GM19238 (cell line): ENCODE measurements at regions not wholly inside any gene's neighbourhood (a gene's known extent, or its start where the extent isn't known, plus 50 kb on each side); places are given as distances from the start of the nearest gene placed in this dataset.

Experiments used
- DNase-seq: peaks from one replicate; pipeline ENCODE4 v3.0.0; 2011; ENCODE audit warnings: low spot score; ENCODE audit not compliant: insufficient read length

DNA sequence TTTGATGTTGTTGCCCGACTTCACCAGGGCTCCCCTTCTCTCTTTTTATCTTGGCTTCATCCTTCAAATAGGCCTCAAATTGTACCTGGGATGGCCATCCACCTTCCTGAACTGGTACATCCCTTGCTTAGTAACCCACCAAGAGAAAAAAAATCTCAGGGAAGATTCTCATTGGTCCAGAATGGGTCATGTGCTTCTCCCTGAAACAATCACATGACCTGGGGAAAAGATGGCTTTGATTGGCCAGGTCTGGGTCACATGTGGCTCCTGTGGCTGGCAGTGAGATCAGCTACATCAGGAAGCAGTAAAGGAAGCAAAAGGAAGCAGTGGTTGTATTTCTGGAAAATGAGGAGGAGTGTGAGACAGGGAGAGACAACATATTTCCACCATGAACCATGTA is 540.2 kb downstream of the MIAT start:
- DNase-seq: no peak

DNA sequence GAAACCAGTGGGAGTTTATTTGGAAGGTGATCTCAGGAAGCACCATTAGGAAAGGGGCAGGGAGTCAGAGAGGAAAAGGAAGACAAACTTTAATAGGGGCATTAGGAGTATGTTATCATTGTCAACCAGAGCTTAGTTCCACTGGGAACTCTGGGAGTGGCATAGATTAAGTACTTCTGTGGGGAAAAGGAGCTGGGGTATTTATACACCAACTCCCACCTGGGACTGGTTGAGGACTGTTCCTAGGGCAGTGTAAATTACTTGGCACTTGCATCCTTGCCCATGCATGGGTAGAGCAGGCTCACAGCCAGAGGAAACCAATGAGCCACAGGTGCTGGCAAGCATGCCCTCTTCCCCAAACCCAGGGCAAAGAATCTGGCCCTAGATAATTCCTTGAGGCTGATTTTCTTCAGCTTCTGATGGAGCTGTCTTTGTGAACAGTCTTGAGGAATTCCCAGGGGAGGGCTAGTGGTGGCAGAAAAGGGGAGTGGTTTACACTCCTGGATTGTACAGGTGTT is 541.2 kb downstream of the MIAT start:
- no peak for DNase-seq

DNA sequence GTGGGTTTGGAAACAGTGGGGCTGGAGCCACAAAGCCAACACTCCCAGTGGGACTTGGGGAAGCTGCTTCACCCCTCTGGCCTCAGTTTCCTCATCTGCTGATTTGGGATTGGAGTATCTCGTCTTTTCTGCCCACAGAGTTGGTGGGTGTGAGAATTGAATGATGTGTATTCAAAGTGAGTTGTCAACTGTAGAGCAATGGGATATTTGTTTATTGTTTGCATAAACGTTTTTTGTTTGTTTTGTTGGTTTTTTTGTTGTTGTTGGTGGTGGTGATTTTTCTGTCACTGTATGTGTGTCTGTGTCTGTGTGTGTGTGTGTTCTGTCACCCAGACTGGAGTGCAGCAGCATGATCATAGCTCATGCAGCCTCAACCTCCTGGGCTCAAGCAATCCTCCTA is 542.0 kb downstream of the MIAT start:
- no peak for DNase-seq

DNA sequence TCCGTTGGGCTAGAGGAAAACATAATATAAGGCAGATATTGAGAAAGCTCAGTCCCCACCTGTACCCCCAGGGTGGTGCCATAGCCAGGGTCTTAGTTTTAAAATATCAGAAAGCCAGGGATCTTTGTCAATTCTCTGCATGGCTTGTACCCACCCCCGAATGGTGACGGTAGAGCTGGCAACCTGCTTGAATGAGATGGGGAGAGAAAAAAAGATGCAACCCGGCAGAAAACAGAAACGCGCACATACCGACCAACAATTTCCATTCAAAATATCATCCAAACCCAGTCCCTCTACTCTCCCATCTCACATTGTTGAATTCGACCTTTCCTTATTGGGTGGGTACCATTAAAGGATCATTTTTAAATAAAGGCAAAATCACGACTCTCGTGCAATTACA is 543.9 kb downstream of the MIAT start:
- DNase-seq: no peak

DNA sequence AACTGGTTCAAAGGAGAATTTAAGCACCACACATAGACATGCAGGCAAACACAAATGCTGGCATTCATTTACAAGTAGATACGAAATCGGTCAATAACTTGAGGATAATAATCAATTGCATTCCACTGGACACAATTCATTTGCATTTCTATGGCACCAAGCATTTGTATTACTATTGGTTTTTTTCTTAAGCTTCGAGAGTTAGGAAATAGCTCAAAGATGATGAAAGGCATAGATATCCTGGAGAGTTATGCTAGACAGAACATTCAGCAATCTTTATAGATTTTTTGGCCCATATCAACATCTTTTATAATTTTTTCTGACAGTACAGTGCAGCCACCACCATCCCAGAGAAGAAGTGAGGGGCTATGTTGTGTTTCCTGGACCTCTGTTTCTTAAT is 544.4 kb downstream of the MIAT start:
- no peak for DNase-seq

DNA sequence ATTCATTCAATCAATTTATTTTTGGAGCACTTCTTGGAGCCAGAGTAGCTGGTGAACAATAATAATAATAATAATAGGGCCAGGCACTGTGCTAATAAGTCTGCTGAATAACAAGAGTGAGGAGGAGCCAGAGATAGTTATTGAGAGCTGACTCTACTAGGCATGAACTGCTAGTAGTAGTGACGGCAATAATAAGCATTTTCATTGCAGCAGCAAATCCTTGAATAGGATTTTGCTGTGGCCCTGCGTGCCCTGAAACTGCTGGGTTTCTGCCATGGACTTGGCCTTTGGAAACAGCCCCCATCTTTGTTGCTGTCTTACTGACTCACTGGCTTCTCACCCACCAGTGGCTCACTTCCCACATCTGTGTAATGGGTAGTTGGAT is 545.9 kb downstream of the MIAT start:
- no peak for DNase-seq

DNA sequence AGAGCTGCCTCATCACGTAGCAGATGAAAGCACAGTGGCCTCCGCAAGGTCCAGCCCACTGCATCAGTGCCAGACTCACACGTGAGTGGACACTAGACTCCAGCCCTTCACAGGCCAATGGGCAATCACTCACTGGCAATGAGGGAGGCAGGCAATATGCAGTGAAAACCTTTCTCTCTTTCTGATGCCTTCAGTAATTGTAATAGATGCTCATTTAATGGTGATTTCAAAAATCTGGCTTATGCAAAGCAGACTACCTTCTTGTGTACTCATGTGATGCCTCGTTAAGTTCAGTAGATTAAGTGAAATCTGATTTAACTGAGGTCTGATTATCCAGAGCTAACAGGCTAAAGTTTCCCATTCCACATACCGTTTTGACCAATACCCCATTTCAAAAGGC is 546.9 kb downstream of the MIAT start:
- DNase-seq: no peak

DNA sequence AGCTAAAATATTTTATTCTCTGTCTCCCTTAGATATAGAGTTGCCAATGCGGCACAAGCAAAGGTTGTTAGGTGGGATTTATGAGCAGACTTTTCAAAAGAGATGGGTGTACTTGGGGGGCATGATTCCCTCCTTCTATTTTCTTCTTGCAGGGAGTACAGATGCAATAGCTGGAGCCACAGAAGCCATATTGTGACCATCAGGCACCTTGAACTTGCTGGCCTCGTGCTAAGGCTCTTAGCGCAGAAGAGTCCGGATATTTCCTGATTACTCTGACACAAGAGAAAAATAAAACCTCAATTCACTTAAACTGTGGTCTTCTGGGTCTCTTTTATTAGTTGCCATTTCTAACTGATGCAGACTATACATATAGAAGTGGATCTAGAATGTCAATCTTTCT is 547.4 kb downstream of the MIAT start:
- DNase-seq: no peak

DNA sequence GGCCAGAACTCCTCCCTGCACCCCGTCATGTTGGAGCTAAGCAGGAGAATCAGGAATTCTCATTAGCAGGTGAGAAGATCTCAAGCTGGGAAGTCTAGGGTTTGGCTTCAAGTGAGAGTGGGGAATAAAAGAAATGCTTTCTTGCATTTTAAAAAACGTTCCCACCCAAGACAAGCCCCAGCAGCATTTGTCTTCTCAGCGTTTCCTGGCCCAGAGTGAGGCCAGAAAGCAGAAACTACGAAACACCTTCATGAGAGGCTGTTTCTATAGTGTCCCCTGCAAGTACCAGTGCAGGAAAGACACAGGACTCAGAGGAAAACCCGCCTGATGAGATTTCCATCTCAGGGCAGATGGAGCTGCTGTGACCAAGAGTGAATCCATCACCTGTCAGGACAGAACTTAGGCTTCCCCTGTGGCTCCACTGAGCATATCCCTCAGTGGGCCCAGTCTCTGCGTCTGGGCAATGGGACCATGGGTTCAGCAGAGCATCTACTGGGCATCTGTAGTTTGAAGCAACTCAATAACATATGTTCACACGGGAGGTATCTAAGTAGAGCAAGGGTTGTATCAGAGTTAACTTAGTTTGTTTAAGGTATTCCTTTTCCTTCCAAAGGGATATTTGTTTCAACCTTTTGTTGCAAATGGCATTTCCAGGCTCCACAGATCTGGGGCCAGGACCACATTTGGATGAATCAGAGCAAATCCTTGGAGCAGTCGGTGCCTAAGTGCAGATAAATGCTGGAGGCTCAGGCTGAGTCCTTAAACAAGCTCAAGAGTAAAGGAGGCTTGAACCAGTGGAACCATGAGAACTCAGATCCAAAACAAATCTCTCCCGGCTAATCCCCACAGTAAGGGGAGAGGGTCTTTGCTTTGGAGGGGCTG is 548.3 kb downstream of the MIAT start:
- no peak for DNase-seq

DNA sequence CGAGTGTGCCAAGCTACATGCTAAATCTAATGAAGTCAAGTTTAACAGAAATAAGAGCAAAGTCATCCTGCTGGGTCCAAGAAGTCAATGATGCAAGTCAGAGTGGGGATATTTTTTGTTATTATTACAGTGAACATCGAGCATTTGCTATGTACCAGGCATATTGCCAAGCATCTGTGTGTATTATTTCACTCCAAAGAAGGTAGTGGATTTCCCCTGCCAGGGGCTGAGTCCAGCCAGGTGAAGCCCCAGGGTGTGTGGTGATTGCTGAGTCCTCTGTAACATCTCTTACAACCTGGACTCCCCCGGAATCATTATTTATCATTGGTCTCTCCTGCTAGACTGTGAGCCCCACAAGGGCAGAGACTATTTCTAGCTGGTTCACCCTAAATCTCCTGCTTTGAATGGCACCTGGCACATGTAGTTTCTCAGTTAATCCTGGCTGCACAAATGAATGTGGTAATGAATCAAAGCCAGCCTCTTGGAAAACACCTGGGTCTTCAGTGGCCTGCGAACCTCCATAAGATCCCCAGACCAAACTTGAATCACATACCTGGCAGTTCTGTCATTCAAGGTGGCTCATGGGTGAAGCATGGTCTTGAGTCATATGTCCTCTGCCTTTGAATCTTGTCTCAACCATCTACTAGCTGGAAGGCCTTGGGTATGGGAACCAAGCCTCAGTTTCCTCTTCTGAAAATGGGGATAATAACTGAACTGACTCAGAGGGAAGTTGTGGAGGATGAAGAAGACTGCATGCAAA is 549.2 kb downstream of the MIAT start:
- no peak for DNase-seq

DNA sequence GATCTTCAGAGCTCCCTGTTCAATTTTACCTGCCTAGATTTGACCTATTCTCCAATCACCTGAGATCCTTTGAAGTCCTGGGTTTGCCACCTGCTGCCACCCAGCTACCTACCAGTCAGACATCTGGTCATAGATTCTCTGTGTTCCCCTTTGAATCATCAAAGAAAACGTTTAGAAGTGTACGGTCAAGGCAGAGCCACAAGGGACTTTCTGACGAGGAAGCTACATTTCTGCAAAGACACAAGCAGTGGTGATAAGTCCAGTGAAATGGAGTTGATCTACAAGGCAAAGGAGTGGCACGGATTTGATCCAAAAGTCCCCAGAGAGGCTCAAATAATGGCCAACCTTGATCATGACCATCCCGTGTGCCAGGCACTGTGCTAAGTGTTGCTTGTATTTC is 549.9 kb downstream of the MIAT start:
- DNase-seq: no peak

DNA sequence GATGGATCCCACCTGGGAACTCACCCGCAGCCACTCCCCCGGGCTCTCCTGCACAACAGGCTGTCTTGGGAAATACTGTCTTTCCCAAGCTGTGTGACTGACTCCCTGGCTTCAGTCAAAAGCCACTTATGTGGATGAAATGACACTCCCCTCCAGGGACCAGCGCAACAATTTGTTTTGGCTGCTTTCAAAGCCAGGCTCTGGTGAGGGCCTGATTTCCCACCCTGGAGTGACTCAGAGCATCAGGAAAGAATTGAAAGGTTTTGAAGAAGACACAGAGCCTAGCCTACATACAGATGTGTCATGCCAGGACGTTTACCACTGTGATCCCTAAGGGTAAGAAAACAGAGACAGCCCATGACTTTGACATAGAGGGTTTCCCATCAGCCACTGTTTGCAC is 550.5 kb downstream of the MIAT start:
- no peak for DNase-seq

DNA sequence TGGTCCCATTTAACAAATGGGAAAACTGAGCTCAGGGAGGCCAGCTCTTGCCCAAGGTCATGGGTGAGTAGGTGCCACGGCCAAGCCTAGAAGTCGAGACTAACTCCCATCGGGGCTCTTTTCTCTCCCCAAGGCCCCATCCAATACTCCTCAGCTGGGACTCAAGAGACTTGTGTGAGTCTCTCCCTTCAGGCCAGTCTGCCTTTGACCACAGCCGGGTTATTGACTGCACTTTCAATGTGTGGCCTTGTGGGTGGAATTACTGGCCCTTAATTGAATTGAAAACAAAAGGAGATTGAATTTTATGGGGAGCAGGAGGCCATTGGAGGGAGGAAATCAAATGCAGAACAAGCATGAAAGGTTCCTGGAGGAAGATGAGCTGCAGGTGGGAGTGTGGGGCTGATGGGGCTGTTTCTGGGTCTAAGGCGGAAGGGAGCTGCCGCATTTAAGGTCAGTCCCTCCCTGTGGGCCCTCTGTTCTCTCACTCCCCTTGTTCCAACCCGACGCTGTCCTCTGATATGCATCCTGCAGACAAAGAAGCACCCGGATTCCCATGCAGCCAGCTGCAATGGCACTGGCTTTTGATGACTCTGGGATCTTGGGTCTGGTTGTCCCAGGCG is 552.8 kb downstream of the MIAT start:
- DNase-seq: no peak

DNA sequence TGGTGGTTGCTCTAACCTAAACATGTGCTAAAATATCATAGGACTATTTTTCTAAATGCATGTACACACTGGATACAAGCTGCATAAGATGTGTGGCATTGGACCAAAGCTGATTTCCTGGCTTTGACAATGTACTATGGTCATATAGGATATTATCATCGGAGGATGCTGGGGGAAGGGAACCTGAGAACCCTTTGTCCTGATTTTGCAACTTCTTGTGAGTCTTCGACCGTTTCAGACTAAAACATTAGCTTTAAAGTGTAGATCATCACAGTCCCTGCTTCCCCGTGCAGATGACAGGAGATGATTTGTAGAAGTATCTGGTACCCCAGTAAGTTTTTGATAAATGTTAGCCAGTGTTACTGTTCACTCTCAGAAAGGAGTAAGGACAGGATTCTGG is 554.7 kb downstream of the MIAT start:
- DNase-seq: no peak

DNA sequence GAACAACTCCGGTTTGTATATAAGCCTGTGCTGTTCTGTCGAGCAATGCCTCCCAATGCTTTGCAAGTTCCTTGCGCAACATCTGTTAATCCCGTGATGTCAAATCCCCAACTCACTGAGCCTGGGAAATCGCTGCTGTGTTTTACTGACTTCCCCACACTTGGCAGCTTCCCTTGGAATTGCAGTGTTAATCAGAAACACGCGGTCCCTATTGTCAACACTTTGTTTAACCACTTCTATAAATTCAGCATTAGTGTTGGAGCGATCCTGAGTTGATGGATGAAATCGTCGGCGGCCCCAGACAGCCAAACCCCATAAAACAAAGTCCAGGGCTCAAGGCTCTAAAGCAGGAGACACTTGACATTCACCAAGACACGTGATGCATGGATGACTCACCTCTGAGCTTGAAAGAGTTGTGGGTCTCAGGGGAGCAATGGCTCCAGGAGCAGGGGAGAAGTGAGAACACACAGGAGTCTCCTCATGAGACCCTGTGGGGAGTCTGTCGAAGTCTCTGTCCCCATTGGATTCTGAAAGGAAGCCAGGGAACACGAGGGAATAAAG is 555.3 kb downstream of the MIAT start:
- no peak for DNase-seq

DNA sequence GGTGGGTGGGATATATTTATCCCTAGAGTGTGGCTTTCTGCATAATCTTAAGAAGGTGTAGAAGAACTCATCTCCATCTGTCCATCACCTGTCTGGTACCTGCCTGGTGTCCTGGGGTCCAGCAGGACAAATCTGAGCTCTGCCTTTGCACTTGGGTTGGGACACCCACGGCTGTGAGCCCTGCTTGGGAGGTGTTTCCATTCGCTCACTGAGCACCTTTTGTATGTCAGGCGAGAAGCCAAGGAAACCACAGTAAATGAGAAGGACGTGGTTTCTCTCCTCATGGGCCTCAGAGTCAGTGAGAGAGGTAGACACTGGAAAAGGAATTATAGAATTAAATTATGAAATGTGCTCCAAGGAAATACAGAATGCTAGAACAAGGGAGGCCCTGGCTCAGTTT is 555.9 kb downstream of the MIAT start:
- no peak for DNase-seq

DNA sequence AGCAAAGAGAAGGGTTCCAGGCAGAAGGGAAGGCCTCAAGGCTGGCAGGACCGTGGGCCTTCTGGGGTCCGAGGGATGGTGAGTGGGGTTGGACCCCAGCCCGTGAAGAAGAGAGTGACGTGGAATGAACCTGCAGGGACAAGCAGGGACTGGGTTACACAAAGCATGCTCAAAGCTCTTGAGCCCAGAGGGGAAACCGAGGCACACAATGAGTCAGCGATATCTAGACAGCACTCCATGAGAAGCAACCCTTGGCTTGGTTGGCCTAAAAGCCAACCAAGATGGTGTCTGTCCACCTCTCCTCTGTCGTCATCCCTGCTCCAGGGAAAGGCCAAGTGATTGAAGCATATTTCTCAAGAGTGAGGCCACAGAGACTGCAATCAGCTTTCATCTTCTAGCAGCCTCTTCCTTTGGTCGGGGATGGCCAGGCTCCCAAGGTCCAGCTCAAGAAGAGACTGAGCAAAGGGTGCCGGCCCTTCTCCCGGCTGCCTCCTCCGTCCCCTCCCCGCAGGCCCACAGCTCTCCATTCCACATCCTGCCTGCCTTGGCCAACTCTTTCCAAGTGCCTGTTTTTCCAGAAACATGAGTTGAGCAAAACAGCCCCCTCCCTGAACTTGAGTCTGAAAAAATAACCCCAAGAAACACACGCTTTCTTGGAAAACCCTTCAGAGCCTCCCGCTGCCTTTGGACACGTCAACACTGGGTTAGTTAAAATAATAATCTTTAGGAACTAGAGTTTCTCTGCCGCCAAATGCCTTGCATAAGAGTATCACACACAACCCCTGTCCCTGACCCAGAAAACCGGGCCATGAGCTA is 556.6 kb downstream of the MIAT start:
- DNase-seq: no peak

DNA sequence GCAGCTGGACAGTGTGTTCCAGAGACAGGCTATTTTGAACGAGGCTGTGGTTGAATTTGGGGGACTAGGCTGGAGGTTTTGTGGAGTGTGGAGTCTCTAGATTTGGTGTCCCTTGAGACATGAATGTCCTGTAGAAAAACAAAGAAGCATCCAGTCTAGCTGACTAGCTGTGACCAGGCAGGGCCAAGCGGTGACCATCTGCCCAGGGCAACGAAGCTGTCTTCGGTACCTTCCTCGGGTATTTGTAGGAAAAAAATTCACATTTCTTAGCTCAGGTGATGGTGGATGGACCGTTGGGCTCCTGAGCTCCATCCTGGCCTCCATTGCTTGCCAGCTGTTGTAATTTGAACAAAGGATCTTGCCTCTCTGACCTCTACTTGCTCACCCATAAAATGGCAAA is 557.3 kb downstream of the MIAT start:
- DNase-seq: no peak

DNA sequence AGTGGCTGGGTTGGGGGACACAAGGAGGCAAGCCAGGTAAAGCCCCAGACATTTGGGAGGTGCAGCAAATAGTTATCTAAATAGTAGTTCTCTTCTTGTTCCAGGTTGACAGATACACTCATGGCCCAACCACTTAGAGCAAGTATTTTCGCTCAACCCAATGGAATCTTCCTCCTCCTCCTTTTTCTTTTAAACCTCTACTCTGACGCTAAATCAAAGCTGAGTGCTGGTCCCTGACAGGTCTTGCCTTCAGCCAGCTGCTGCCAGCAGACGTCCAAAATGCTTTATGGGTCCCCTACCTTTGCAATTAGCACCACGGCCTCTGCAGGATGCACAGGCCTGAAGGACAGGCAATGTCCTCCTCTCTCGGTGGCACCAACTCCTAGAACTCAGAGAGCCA is 558.5 kb downstream of the MIAT start:
- DNase-seq: no peak

DNA sequence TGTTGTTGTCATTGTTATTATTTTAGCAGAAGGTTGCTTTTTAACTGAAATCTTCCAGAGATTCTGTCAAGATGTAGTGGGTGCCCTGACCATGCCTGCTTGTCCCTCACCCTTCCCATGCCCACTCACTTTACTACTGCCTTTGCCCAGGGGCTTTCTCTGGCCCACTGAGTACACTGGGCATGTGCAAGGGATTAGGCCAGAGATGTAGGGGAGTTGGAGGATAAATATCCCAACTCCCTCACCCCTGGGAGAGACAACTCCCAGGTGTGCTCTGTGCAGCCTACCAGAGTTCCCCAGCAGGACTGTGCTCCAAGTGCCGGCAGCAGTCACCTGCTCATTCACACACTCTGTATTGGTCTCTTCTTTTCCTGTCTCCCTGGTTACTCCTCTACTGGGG is 559.1 kb downstream of the MIAT start:
- no peak for DNase-seq

DNA sequence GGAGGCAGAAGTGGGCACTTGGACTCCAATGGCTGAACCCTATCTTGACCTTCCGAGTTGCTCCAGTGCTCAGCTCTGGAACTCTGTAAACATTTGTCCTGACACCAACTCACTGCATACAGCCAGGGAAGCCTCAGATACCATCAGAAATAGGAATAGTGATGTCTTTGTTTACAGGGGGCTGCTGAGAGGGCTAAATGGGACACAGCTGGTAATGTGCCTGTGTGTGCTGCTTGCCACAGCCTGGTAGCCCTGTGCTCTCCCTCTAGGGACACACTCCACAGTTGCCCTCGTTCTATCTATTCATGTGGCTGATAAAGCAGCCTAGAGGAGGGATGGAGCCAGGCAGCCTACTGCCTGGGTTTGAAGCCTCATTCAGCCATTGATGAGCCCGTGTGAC is 559.8 kb downstream of the MIAT start:
- DNase-seq: no peak
